Panc1 (cell line): ENCODE measurements at regions not wholly inside any gene's neighbourhood (a gene's known extent, or its start where the extent isn't known, plus 50 kb on each side); places are given as distances from the start of the nearest gene placed in this dataset.

ENCODE experiments used
- POLR2AphosphoS5 ChIP-seq: IDR thresholded peaks from 2 replicates; pipeline ENCODE4 v1.6.1; 2012; ENCODE audit warnings: mild to moderate bottlenecking, low read depth, low read length, moderate library complexity
- TF ChIP-seq, protein P1 (sequence below): fragments of 450-650 bp; IDR thresholded peaks from 2 replicates; pipeline ENCODE4 v1.5.1; 2017; ENCODE audit warnings: mild to moderate bottlenecking

DNA sequence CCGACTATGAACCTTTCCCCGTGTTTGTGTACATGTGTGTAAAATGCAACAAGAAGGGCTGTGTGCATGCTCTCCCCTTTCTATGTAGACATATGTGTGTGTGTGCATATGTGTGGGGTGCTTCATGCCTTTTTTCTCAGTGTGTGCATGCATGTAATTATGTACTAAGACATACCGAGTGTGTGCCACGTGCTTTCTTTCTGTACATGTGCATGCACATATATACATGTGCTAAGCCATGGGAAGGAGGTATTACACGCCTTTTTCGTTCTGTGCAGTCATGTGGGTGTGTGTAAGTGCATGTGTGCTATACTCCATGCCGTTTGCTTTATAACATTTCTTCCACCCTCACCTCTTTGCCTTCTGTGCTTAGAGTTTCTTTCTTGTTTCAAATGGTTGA is 544.3 kb downstream of the TNS3 start:
- TF ChIP-seq, protein P1, sequence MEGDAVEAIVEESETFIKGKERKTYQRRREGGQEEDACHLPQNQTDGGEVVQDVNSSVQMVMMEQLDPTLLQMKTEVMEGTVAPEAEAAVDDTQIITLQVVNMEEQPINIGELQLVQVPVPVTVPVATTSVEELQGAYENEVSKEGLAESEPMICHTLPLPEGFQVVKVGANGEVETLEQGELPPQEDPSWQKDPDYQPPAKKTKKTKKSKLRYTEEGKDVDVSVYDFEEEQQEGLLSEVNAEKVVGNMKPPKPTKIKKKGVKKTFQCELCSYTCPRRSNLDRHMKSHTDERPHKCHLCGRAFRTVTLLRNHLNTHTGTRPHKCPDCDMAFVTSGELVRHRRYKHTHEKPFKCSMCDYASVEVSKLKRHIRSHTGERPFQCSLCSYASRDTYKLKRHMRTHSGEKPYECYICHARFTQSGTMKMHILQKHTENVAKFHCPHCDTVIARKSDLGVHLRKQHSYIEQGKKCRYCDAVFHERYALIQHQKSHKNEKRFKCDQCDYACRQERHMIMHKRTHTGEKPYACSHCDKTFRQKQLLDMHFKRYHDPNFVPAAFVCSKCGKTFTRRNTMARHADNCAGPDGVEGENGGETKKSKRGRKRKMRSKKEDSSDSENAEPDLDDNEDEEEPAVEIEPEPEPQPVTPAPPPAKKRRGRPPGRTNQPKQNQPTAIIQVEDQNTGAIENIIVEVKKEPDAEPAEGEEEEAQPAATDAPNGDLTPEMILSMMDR, result no peak
- no peak for TF ChIP-seq POLR2AphosphoS5
